ENCODE measurements at regions not wholly inside any gene's neighbourhood (a gene's known extent, or its start where the extent isn't known, plus 50 kb on each side); places are given as distances from the start of the nearest gene placed in this dataset.

GRCh38 chr13:80571346-80572307 is 230.7 kb upstream of the SPRY2 start:
- Histone ChIP-seq H3K4me3 (ENCODE audit: low read depth in 1 of 2, low read length in 2 of 2) (no peak overlapping the region), H3K27ac (ENCODE audit: low read depth, low read length) (no peak overlapping the region), H3K9ac (ENCODE audit: low read length) (no peak overlapping the region), H3K36me3 (ENCODE audit: insufficient read depth, low read length) (no peaks in the 10 kb centered on the region), H3K9me3 (ENCODE audit: low read length) (no peaks in the 10 kb centered on the region), H3K27me3 (ENCODE audit: control insufficient read depth in 1 of 2, insufficient read depth in 2 of 2, low read length in 2 of 2) (no peaks in the 10 kb centered on the region), H3K4me1 (ENCODE audit: insufficient read depth, low read length) (peaks cover 14% of the 10 kb centered on the region)

- H3K4me3 ChIP-seq (ENCODE audit: low read depth in 1 of 2, low read length in 2 of 2): no peak overlapping the region
- no peak overlapping the region for H3K27ac ChIP-seq (ENCODE audit: low read depth, low read length)
- no peak overlapping the region for H3K9ac ChIP-seq (ENCODE audit: low read length)
- no peaks in the 10 kb centered on the region for H3K9me3 ChIP-seq (ENCODE audit: low read length)
- H3K36me3 ChIP-seq (ENCODE audit: insufficient read depth, low read length): no peaks in the 10 kb centered on the region
- H3K4me1 ChIP-seq (ENCODE audit: insufficient read depth, low read length): no peaks in the 10 kb centered on the region
- H3K27me3 ChIP-seq (ENCODE audit: control insufficient read depth in 1 of 2, insufficient read depth in 2 of 2, low read length in 2 of 2): no peaks in the 10 kb centered on the region
Observed at GRCh38 chr13:80563439-80563838, 222.5 kb upstream of the SPRY2 start.

GRCh38 chr13:80562433-80563156 is 221.7 kb upstream of the SPRY2 start:
- H3K9ac ChIP-seq (ENCODE audit: low read length): no peak overlapping the region
- no peak overlapping the region for H3K4me3 ChIP-seq (ENCODE audit: low read depth in 1 of 2, low read length in 2 of 2)
- H3K4me1 ChIP-seq (ENCODE audit: insufficient read depth, low read length): no peaks in the 10 kb centered on the region
- H3K27me3 ChIP-seq (ENCODE audit: control insufficient read depth in 1 of 2, insufficient read depth in 2 of 2, low read length in 2 of 2): no peaks in the 10 kb centered on the region
- no peak overlapping the region for H3K27ac ChIP-seq (ENCODE audit: low read depth, low read length)
- no peaks in the 10 kb centered on the region for H3K36me3 ChIP-seq (ENCODE audit: insufficient read depth, low read length)
- no peaks in the 10 kb centered on the region for H3K9me3 ChIP-seq (ENCODE audit: low read length)

GRCh38 chr13:80560609-80561008 is 219.7 kb upstream of the SPRY2 start:
- Histone ChIP-seq H3K27me3 (ENCODE audit: control insufficient read depth in 1 of 2, insufficient read depth in 2 of 2, low read length in 2 of 2) (no peaks in the 10 kb centered on the region), H3K27ac (ENCODE audit: low read depth, low read length) (no peak overlapping the region), H3K9ac (ENCODE audit: low read length) (no peak overlapping the region), H3K9me3 (ENCODE audit: low read length) (no peaks in the 10 kb centered on the region), H3K36me3 (ENCODE audit: insufficient read depth, low read length) (no peaks in the 10 kb centered on the region), H3K4me1 (ENCODE audit: insufficient read depth, low read length) (no peaks in the 10 kb centered on the region), H3K4me3 (ENCODE audit: low read depth in 1 of 2, low read length in 2 of 2) (no peak overlapping the region)

- H3K27me3 ChIP-seq (ENCODE audit: control insufficient read depth in 1 of 2, insufficient read depth in 2 of 2, low read length in 2 of 2): no peaks in the 10 kb centered on the region
- H3K9ac ChIP-seq (ENCODE audit: low read length): no peak overlapping the region
- no peaks in the 10 kb centered on the region for H3K36me3 ChIP-seq (ENCODE audit: insufficient read depth, low read length)
- H3K27ac ChIP-seq (ENCODE audit: low read depth, low read length): no peak overlapping the region
- no peaks in the 10 kb centered on the region for H3K4me1 ChIP-seq (ENCODE audit: insufficient read depth, low read length)
- H3K9me3 ChIP-seq (ENCODE audit: low read length): no peaks in the 10 kb centered on the region
- no peak overlapping the region for H3K4me3 ChIP-seq (ENCODE audit: low read depth in 1 of 2, low read length in 2 of 2)
Observed at GRCh38 chr13:80559944-80560343, 219.0 kb upstream of the SPRY2 start.

GRCh38 chr13:80558074-80558473 is 217.1 kb upstream of the SPRY2 start:
- H3K27ac ChIP-seq (ENCODE audit: low read depth, low read length): no peak overlapping the region
- H3K4me1 ChIP-seq (ENCODE audit: insufficient read depth, low read length): no peaks in the 10 kb centered on the region
- no peaks in the 10 kb centered on the region for H3K36me3 ChIP-seq (ENCODE audit: insufficient read depth, low read length)
- no peak overlapping the region for H3K4me3 ChIP-seq (ENCODE audit: low read depth in 1 of 2, low read length in 2 of 2)
- no peaks in the 10 kb centered on the region for H3K27me3 ChIP-seq (ENCODE audit: control insufficient read depth in 1 of 2, insufficient read depth in 2 of 2, low read length in 2 of 2)
- no peaks in the 10 kb centered on the region for H3K9me3 ChIP-seq (ENCODE audit: low read length)
- no peak overlapping the region for H3K9ac ChIP-seq (ENCODE audit: low read length)

GRCh38 chr13:80555796-80556678 is 215.1 kb upstream of the SPRY2 start:
- no peaks in the 10 kb centered on the region for H3K27me3 ChIP-seq (ENCODE audit: control insufficient read depth in 1 of 2, insufficient read depth in 2 of 2, low read length in 2 of 2)

GRCh38 chr13:80552851-80553440 is 212.0 kb upstream of the SPRY2 start:
- peaks cover 10% of the 10 kb centered on the region for H3K4me1 ChIP-seq (ENCODE audit: insufficient read depth, low read length)
- no peaks in the 10 kb centered on the region for H3K9me3 ChIP-seq (ENCODE audit: low read length)
- H3K27ac ChIP-seq (ENCODE audit: low read depth, low read length): no peak overlapping the region
- H3K9ac ChIP-seq (ENCODE audit: low read length): no peak overlapping the region
- no peaks in the 10 kb centered on the region for H3K27me3 ChIP-seq (ENCODE audit: control insufficient read depth in 1 of 2, insufficient read depth in 2 of 2, low read length in 2 of 2)
- H3K36me3 ChIP-seq (ENCODE audit: insufficient read depth, low read length): no peaks in the 10 kb centered on the region
- no peak overlapping the region for H3K4me3 ChIP-seq (ENCODE audit: low read depth in 1 of 2, low read length in 2 of 2)

More at GRCh38 chr13:80555796-80556678, 215.1 kb upstream of the SPRY2 start:
- Histone ChIP-seq H3K27ac (ENCODE audit: low read depth, low read length) (no peak overlapping the region), H3K36me3 (ENCODE audit: insufficient read depth, low read length) (no peaks in the 10 kb centered on the region), H3K4me1 (ENCODE audit: insufficient read depth, low read length) (peaks cover 10% of the 10 kb centered on the region), H3K4me3 (ENCODE audit: low read depth in 1 of 2, low read length in 2 of 2) (no peak overlapping the region), H3K9ac (ENCODE audit: low read length) (no peak overlapping the region), H3K9me3 (ENCODE audit: low read length) (no peaks in the 10 kb centered on the region)

- H3K4me1 ChIP-seq (ENCODE audit: insufficient read depth, low read length): peaks cover 10% of the 10 kb centered on the region
- H3K27me3 ChIP-seq (ENCODE audit: control insufficient read depth in 1 of 2, insufficient read depth in 2 of 2, low read length in 2 of 2): no peaks in the 10 kb centered on the region
- no peak overlapping the region for H3K27ac ChIP-seq (ENCODE audit: low read depth, low read length)
- H3K4me3 ChIP-seq (ENCODE audit: low read depth in 1 of 2, low read length in 2 of 2): no peak overlapping the region
- H3K9me3 ChIP-seq (ENCODE audit: low read length): no peaks in the 10 kb centered on the region
- no peak overlapping the region for H3K9ac ChIP-seq (ENCODE audit: low read length)
- no peaks in the 10 kb centered on the region for H3K36me3 ChIP-seq (ENCODE audit: insufficient read depth, low read length)
Observed at GRCh38 chr13:80551650-80552497, 210.9 kb upstream of the SPRY2 start.

GRCh38 chr13:80550971-80551441 is 210.1 kb upstream of the SPRY2 start:
- Histone ChIP-seq H3K4me1 (ENCODE audit: insufficient read depth, low read length) (peaks cover 10% of the 10 kb centered on the region), H3K4me3 (ENCODE audit: low read depth in 1 of 2, low read length in 2 of 2) (no peak overlapping the region), H3K36me3 (ENCODE audit: insufficient read depth, low read length) (no peaks in the 10 kb centered on the region), H3K27me3 (ENCODE audit: control insufficient read depth in 1 of 2, insufficient read depth in 2 of 2, low read length in 2 of 2) (no peaks in the 10 kb centered on the region), H3K9ac (ENCODE audit: low read length) (no peak overlapping the region), H3K27ac (ENCODE audit: low read depth, low read length) (no peak overlapping the region), H3K9me3 (ENCODE audit: low read length) (no peaks in the 10 kb centered on the region)

All from muscle layer of colon (tissue), 2 donors.